Activated CD4-positive, alpha-beta T cell treated with anti-CD3 and anti-CD28 coated beads, Interleukin-2, amount 10 ng/mL, durations not matched to agents 7 days and 5 days (primary cell): ENCODE measurements at regions not wholly inside any gene's neighbourhood (a gene's known extent, or its start where the extent isn't known, plus 50 kb on each side); places are given as distances from the start of the nearest gene placed in this dataset.

Experiments used
- CTCF ChIA-PET: fragments of 350-600 bp; sonication (Branson Sonifier 250); formaldehyde crosslinking; loops from one replicate; lab custom pipeline; 2021; ENCODE audit warnings: antibody characterized with exemption; lab: Charles Lee
- POLR2A ChIA-PET: fragments of 350-600 bp; sonication (Branson Sonifier 250); formaldehyde crosslinking; loops from one replicate; lab custom pipeline; 2021; ENCODE audit warnings: antibody characterized with exemption; lab: Charles Lee
- DNase-seq: peaks from one replicate; pipeline ENCODE4 v3.0.0-alpha.2; 2020
- H3K27ac Mint-ChIP-seq: one replicate; pipeline ENCODE4 v1.8.0; 2021; ENCODE audit warnings: mild to moderate bottlenecking, moderate library complexity, mixed read lengths
- H3K27me3 Mint-ChIP-seq: one replicate; pipeline ENCODE4 v1.8.0; 2021; ENCODE audit warnings: mixed read lengths
- H3K36me3 Mint-ChIP-seq: one replicate; pipeline ENCODE4 v1.8.0; 2021; ENCODE audit warnings: low read depth, mixed read lengths
- H3K4me1 Mint-ChIP-seq: one replicate; pipeline ENCODE4 v1.8.0; 2021; ENCODE audit warnings: mixed read lengths
- H3K4me3 Mint-ChIP-seq: one replicate; pipeline ENCODE4 v1.8.0; 2021; ENCODE audit warnings: mild to moderate bottlenecking, moderate library complexity, mixed read lengths
- H3K9me3 Mint-ChIP-seq: one replicate; pipeline ENCODE4 v1.8.0; 2021; ENCODE audit warnings: mixed read lengths

- Mint-ChIP-seq H3K4me3 (no peak overlapping the region), H3K4me1 (no peaks in the 10 kb centered on the region), H3K36me3 (no peaks in the 10 kb centered on the region), H3K27ac (no peak overlapping the region), H3K9me3 (peaks cover 4% of the 10 kb centered on the region), H3K27me3 (no peaks in the 10 kb centered on the region)
- POLR2A ChIA-PET, result no interaction called here
- no peak for DNase-seq
- CTCF ChIA-PET, result no interaction called here
These were observed 159.5 kb upstream of the NDUFV2 start for GRCh38 chr18:8942909-8943545.

DNA sequence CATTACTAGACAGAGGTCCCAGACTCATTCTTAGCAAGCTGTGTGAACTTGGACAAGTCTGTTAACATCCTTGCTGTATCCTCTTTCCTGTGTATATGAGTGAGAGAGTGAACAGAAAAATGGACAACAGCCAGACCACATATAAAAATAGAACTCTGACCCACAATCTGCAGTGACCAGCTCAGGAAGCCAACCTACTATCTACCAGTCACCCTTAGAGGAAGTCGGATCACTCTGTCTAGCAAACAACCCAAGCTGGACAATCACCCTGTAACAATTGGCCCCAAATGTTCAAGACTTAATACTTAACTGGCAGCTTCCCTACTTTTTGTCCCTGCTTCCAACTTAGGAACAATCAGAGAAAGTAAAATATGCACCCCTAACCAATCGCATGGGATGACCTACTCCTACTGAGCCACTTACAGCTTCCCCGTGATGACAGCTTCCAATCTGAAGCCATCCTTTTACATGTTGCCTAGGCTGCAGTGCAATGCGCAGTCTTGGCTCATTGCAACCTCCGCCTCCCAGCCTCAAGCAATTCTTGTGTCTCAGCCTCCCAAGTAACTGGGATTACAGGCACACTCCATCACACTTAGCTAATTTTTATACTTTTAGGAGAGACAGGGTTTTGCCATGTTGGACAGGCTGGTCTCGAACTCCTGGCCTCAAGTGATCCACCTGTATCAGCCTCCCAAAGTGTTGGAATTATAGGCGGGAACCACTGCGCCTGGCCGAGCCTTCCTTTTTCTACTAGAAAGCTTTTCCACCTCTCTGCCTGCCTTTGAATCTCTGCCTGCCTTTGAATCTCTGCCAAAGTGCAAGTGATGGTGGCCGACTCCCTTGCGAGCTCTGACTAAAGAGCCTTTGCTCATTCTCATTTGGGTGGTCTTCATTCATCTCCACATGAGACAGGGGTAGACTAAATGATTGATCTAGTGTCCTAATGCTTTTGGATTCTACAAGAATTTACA, 158.3 kb upstream of the NDUFV2 start:
- Mint-ChIP-seq H3K4me3 (no peak overlapping the region), H3K27me3 (no peaks in the 10 kb centered on the region), H3K27ac (no peak overlapping the region), H3K9me3 (peaks cover 4% of the 10 kb centered on the region), H3K4me1 (no peaks in the 10 kb centered on the region), H3K36me3 (no peaks in the 10 kb centered on the region)
- ChIA-PET POLR2A (no interaction called here), CTCF (no interaction called here)
- no peak for DNase-seq

DNA sequence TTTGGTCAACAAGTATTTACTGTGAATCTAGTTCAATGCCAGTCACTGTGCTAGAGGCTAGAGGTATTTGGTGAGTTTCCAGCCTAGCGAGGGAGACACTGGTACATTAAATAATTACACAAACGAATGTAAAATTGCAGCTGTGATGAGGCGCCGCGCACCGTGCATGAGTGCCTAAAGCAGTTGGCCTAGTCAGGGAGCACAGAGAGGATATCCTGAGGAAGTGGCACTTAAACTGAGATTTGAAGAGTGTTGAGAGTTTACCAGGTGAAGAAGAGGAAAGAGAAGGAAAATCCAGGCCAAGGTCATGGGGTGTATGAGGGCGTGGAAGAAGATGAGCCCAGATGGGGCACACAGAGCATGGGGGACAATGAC, 157.6 kb upstream of the NDUFV2 start:
- POLR2A ChIA-PET, result no interaction called here
- no peak for DNase-seq
- H3K36me3 Mint-ChIP-seq, result no peaks in the 10 kb centered on the region
- H3K9me3 Mint-ChIP-seq, result peaks cover 4% of the 10 kb centered on the region
- no peak overlapping the region for H3K4me3 Mint-ChIP-seq
- CTCF ChIA-PET, result no interaction called here
- no peak overlapping the region for H3K27ac Mint-ChIP-seq
- H3K4me1 Mint-ChIP-seq, result no peaks in the 10 kb centered on the region
- H3K27me3 Mint-ChIP-seq, result no peaks in the 10 kb centered on the region

DNA sequence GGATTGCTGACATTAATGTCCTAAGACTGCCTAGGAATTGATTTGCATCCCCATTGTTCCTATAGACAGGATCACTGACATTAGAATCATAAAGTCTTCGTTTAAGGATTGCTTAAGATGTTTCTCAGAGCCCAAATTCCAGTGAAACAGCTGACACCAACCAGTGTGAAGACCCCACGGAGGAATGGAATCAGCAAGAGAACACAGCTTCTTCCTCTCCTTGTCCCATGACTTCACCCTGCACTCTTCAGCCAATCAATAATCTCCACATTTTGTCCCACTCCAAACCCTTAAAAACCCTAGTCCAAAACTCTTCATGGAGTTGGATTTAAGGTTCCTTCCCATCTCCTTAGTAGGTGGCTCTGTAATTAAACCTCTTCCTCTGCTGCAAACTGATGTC, 157.0 kb upstream of the NDUFV2 start:
- ChIA-PET CTCF (no interaction called here), POLR2A (no interaction called here)
- H3K36me3 Mint-ChIP-seq, result no peaks in the 10 kb centered on the region
- H3K4me1 Mint-ChIP-seq, result no peaks in the 10 kb centered on the region
- no peak overlapping the region for H3K4me3 Mint-ChIP-seq
- DNase-seq, result no peak
- peaks cover 4% of the 10 kb centered on the region for H3K9me3 Mint-ChIP-seq
- H3K27ac Mint-ChIP-seq, result no peak overlapping the region
- H3K27me3 Mint-ChIP-seq, result no peaks in the 10 kb centered on the region

DNA sequence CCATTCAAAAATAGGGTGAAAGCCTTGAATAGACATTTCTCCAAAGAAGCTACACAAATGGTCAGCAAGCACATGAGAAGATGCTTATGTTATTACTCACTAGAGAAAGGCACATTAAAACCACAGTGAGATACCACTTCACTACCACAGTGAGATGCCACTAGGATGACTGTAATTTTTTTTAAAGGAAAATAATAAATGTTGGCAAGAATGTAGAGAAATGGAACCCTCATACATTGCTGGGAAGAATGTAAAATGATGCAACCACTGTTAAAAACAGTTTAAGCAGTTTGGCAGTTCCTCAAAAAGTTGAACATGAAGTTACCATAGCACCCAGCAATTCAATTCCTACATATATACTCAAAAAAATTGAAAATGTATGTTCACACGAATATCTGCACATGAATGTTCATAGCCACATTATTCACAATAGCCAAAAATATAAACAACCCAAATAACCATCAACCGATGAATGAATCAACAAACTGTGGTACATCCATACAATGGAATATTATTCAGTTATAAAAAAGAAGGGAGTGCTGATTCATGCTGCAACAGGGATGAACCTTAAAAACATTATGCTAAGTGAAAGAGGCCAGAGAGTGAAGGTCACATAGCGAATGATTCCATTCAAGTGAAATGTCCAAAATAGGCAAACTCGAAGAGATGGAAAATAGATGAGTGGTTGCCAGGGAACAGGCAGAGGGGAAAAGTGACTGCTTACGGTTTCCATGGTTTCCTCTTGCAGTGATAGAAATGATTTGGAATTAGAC, 156.2 kb upstream of the NDUFV2 start:
- peaks cover 3% of the 10 kb centered on the region for H3K4me1 Mint-ChIP-seq
- ChIA-PET POLR2A (no interaction called here), CTCF (no interaction called here)
- peaks cover 4% of the 10 kb centered on the region for H3K9me3 Mint-ChIP-seq
- H3K4me3 Mint-ChIP-seq, result no peak overlapping the region
- DNase-seq, result no peak
- H3K27me3 Mint-ChIP-seq, result no peaks in the 10 kb centered on the region
- no peaks in the 10 kb centered on the region for H3K36me3 Mint-ChIP-seq
- H3K27ac Mint-ChIP-seq, result no peak overlapping the region

DNA sequence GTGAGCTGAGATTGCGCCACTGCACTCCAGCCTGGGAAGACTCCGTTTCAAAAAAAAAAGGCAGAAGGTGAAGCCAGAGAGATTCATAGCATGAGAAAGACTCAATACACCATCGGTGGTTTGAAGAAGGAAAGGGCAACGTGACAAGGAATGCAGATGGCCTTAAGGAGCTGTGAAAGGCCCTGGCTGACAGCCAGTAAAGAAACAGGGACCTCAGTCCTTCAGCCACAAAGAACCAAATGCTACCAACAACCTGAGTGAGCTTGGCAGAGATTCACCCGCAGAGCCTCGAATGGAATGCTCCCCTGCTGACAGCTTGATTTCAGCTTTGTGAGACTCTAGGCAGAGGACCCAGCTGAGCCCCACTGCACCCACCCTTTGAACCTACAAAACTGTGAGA, 154.9 kb upstream of the NDUFV2 start:
- Mint-ChIP-seq H3K4me1 (peaks cover 8% of the 10 kb centered on the region), H3K36me3 (no peaks in the 10 kb centered on the region), H3K4me3 (no peak overlapping the region), H3K27me3 (no peaks in the 10 kb centered on the region), H3K9me3 (peaks cover 4% of the 10 kb centered on the region), H3K27ac (no peak overlapping the region)
- ChIA-PET POLR2A (no interaction called here), CTCF (no interaction called here)
- no peak for DNase-seq

- H3K9me3 Mint-ChIP-seq, result peaks cover 4% of the 10 kb centered on the region
- POLR2A ChIA-PET, result no interaction called here
- H3K27me3 Mint-ChIP-seq, result no peaks in the 10 kb centered on the region
- CTCF ChIA-PET, result no interaction called here
- H3K36me3 Mint-ChIP-seq, result no peaks in the 10 kb centered on the region
- no peak overlapping the region for H3K4me3 Mint-ChIP-seq
- no peak for DNase-seq
- peaks cover 8% of the 10 kb centered on the region for H3K4me1 Mint-ChIP-seq
- H3K27ac Mint-ChIP-seq, result no peak overlapping the region
These were observed 154.5 kb upstream of the NDUFV2 start for GRCh38 chr18:8948011-8948410.

DNA sequence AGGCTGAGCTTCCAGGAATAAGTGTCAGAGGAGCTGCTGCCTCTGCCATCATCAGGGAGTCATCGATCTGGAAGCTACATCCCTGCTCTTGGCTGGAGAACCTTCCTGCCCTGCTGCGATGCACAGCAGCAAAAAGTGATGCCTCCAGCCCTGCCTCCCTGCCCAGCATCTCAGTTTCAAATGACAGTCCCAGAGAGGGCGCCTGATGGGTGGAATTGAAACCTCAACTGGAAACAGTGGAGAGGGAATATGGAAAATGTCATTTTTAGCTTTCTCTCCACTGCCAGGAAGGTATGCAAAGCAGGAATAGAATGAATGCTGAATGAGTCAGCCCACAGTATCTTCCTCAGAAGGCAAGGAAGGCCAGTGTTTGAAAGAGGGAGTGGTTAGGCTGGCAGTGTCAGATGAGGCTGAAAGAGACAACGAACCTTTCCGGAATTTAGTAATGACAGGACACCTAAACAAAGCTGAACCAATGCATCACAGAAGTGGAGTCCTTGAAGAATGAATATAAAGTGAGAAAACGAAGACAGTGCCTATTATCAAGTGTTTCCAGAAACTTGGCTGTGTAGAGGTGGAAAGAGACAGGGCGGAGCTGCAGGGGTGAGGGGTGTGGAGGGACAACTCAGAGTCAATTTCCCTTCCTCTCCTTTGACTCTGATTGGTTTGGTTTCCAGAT, 153.9 kb upstream of the NDUFV2 start:
- ChIA-PET CTCF (no interaction called here), POLR2A (no interaction called here)
- Mint-ChIP-seq H3K4me1 (peaks cover 8% of the 10 kb centered on the region), H3K36me3 (no peaks in the 10 kb centered on the region), H3K27me3 (no peaks in the 10 kb centered on the region), H3K9me3 (peaks cover 4% of the 10 kb centered on the region), H3K27ac (no peak overlapping the region), H3K4me3 (no peak overlapping the region)
- DNase-seq, result no peak

DNA sequence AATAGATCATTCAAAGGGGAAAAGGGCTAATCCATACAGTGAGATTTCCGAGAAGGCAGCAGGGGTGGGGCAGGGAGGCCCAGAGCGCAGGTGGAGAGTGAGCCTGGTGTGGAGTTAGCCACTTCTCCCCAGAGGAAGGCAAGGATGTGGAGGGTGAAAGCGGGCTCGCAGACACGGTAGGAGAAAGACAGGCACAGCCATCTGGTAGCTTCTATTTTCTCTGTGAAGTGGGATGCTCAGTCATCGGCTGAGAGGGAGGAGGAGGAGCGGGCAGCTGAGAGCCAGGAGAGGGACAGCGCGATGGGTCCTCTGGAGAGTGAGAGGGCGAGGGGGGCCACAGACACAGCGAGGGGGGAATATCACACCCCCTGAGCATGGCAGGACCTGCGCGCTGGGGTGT, 153.3 kb upstream of the NDUFV2 start:
- Mint-ChIP-seq H3K27me3 (no peaks in the 10 kb centered on the region), H3K4me1 (peaks cover 8% of the 10 kb centered on the region), H3K36me3 (no peaks in the 10 kb centered on the region), H3K4me3 (no peak overlapping the region), H3K27ac (no peak overlapping the region), H3K9me3 (peaks cover 6% of the 10 kb centered on the region)
- ChIA-PET POLR2A (no interaction called here), CTCF (no interaction called here)
- no peak for DNase-seq

DNA sequence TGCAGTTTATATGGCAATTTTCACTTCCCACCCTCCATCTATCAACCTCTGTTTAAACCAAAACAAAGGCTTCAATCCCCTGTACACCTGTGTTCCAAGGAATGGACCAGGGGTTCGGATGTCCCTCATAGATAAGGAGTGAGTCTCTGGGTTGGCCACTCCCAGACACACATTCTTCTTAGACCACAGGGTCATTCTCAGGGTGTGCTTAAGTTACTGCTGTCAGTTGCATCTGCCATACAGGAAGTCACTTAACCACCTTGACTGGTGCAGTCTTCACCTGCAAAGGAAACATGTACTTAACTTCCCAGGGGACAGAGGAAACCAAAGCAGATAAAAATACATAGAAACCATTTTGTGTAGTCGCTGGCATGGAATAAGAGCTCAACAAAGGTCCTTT, 151.0 kb upstream of the NDUFV2 start:
- H3K36me3 Mint-ChIP-seq, result no peaks in the 10 kb centered on the region
- H3K4me1 Mint-ChIP-seq, result peaks cover 8% of the 10 kb centered on the region
- H3K4me3 Mint-ChIP-seq, result no peak overlapping the region
- no peaks in the 10 kb centered on the region for H3K27me3 Mint-ChIP-seq
- H3K9me3 Mint-ChIP-seq, result peaks cover 3% of the 10 kb centered on the region
- ChIA-PET POLR2A (no interaction called here), CTCF (interaction anchor here (1.6 kb wide), 1 partner anchor 175 kb away, joined by 3 read pairs; no protein-coding TSS in a partner anchor)
- DNase-seq, result peak; percentile 10
- peak overlapping the region; percentile 31 for H3K27ac Mint-ChIP-seq

- CTCF ChIA-PET, result interaction anchor here (1.6 kb wide), 1 partner anchor 176 kb away, joined by 3 read pairs; no protein-coding TSS in a partner anchor
These were observed 150.3 kb upstream of the NDUFV2 start for GRCh38 chr18:8952174-8952573.

More at GRCh38 chr18:8952174-8952573, 150.3 kb upstream of the NDUFV2 start:
- H3K27ac Mint-ChIP-seq, result no peak overlapping the region
- H3K4me3 Mint-ChIP-seq, result no peak overlapping the region
- DNase-seq, result no peak
- H3K27me3 Mint-ChIP-seq, result peaks cover under 1% of the 10 kb centered on the region
- POLR2A ChIA-PET, result no interaction called here
- peaks cover 2% of the 10 kb centered on the region for H3K9me3 Mint-ChIP-seq
- H3K36me3 Mint-ChIP-seq, result no peaks in the 10 kb centered on the region
- H3K4me1 Mint-ChIP-seq, result peaks cover 8% of the 10 kb centered on the region
